HG03520 (cell line): ENCODE measurements at regions not wholly inside any gene's neighbourhood (a gene's known extent, or its start where the extent isn't known, plus 50 kb on each side); places are given as distances from the start of the nearest gene placed in this dataset.
A peak's percentile ranks its signal among the peaks of the same experiment; 100 is the strongest.

Experiments used
- ATAC-seq: cut with Tn5 transposase; IDR thresholded peaks from one replicate; pipeline ENCODE4 v1.9.1; 2021; ENCODE audit warnings: mild to moderate bottlenecking, moderate library complexity; ENCODE audit not compliant: unreplicated experiment

GRCh38 chr21:32135401-32136363, 143.2 kb downstream of the MIS18A start:
- ATAC-seq: peak; percentile 55

- no peak for ATAC-seq
Measured at GRCh38 chr21:32134441-32135130, 144.3 kb downstream of the MIS18A start.

DNA sequence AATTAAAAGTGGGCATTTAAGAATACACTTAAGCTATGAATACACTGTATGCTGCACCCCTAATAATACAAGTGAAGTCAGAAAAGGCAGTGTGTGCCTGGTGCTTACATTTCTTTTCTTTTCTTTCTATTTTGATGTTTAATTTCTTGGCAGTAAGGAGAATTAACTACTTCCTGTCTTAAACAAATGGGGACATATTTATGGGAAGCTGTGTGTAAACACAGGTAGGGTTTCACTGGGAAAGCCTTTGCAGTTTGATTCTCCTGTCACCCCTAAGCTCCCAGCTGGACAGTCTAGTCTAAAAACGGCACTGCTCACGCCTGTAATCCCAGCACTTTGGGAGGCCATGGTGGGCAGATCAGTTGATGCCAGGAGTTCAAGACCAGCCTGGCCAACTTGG, 146.0 kb downstream of the MIS18A start:
- no peak for ATAC-seq

DNA sequence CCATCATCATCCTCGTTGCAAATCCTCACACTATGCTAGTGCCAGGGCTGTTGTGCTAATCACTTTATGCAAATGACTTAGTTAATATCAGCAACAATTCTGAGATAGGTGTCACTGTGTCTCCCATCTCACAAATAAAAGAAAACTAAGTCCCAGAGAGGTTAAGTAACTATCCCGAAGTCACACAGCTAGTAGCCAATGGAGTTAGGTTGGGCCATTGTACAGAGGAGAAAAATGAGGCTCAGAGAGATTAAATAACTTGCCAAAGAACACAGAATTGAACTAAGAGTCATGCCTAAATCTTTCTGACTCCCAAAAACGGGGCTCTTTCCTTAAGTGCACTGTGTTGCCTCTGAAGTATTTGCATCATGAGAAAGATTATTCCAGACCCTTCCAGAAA, 146.4 kb downstream of the MIS18A start:
- no peak for ATAC-seq

DNA sequence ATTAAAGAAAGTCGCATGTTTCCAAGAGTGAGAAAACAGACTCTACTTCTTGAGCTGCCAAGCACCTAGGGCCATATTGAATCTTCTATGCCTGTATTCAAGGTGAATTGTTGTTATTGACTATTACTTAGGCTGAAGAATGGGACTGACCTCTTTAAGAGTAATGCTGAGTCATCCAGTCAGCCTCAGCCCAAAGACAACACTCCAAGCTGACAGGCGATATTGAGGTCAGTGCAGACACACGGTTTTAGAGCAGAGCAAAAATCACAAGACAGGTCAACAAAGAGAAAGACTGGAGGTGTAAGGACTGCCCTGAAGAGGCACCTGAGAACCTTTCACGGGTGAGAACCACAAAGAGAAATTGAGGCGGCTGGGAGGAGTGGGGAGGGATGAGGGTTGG, 146.9 kb downstream of the MIS18A start:
- no peak for ATAC-seq

DNA sequence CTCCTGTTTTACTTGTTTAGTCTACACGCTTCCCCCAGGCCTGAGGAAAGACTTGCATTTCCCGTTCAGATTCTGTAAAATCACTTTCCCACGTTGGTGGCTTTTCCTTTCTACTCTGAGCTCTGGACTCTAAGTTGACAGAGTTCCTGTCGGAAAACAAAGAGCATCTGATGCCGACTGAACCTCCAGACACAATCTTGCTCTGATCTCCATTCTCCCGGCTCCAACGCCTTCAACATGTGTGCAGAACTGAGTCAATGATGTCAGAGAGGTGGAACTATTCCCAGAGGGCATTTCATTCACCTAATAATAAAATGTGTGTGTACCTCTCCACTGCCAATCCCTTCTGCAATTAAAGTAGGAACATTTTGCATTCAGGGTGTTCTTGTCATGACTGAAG, 147.7 kb downstream of the MIS18A start:
- no peak for ATAC-seq

DNA sequence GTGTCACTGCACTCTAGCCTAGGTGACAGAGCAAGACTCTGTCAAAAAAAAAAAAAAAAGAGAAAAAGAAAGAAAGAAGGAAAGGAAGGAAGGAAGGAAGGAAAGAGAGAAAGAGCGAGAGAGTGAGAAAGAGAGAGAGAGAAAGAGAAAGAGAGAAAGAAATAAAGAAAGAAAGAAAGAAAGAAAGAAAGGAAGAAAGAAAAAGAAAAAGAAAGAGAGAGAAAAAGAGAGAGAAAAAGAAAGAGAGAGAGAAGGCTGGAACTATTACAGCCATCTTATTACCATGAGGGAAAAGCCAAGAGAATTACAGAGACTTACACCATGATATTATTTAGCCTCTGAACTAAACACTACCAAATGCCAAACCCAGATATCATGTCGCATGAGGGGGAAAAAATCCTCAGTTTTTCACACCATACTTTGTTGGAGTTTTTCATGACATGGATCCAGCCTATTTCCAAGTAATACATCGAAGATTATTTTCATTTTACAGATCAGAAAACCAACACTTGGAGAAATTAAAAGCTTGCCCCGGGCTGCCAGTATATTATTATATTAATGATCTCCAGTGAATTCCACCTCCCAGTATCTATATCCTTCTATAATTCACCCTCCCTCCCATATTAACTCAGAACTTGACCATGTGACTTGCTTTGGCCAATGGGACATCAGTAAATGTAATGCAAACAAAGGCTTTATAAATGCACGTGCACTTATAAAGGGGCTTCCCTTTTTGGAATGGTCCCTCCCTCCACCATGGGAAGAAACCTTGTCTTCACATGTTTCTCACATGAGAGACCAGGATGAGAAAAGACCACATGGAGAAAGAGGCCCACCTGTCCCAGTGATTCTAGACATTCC, 148.6 kb downstream of the MIS18A start:
- no peak for ATAC-seq

DNA sequence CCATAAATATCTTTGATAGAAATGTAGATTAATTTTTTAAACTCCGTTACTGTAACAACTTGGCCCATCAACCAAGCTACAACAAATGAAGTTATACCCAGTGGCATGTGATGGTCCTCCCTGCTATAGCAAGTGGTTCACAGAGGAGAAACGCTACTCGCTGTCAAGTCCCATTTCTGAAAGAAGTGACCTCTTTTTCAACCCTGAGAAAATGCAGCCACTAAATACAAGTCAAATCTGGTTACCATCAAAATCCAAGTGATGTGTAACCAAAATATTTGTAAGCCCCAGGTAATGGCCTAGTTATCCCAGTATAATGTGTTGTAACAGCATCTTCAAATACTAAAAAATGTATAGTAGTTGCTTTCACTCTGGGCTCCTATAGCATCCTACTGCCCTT, 151.8 kb downstream of the MIS18A start:
- ATAC-seq: no peak

GRCh38 chr21:32122082-32122481, 156.8 kb downstream of the MIS18A start:
- ATAC-seq: no peak

GRCh38 chr21:32120230-32120629, 158.6 kb downstream of the MIS18A start:
- no peak for ATAC-seq

DNA sequence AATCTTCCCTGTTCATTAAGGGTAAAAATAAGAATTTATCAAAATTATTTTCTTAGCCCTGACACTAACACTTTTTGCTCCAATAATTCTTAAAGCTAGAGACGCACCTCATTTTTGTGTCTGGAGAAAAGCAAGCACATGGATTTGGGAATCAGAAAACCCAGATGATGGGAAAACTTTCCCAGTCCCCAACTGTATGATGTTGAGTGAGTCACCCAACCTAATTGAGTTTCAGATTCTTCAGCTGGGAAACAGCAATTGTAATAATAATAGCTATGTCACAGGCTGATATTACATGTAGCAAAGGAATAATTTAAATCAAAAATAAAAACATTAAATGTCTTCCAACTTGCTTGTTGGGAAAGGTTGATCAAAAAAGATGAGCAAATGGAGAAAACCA, 159.0 kb downstream of the MIS18A start:
- ATAC-seq: no peak

GRCh38 chr21:32119389-32119788, 159.5 kb downstream of the MIS18A start:
- no peak for ATAC-seq

GRCh38 chr21:32114419-32115035, 164.3 kb downstream of the MIS18A start:
- no peak for ATAC-seq

- no peak for ATAC-seq
Measured at GRCh38 chr21:32113486-32113885, 165.4 kb downstream of the MIS18A start.

GRCh38 chr21:32112195-32112594, 166.7 kb downstream of the MIS18A start:
- ATAC-seq: no peak

- no peak for ATAC-seq
Measured at GRCh38 chr21:32108566-32108965, 170.3 kb downstream of the MIS18A start.

- ATAC-seq: no peak
Measured at GRCh38 chr21:32103361-32103760, 175.5 kb downstream of the MIS18A start.

- ATAC-seq: no peak
Measured at GRCh38 chr21:32102426-32102825, 176.4 kb downstream of the MIS18A start.

GRCh38 chr21:32101277-32101676, 177.6 kb downstream of the MIS18A start:
- ATAC-seq: no peak

- ATAC-seq: no peak
Measured at GRCh38 chr21:32100423-32100822, 178.4 kb downstream of the MIS18A start.
